Type B pancreatic cell (in vitro differentiated cells): ENCODE measurements at regions not wholly inside any gene's neighbourhood (a gene's known extent, or its start where the extent isn't known, plus 50 kb on each side); places are given as distances from the start of the nearest gene placed in this dataset.

Experiments
- DNase-seq: peaks from one replicate; pipeline ENCODE4 v3.0.0; 2021; ENCODE audit warnings: mixed read lengths; ENCODE audit not compliant: unreplicated experiment; ENCODE audit errors: extremely low spot score
- H3K27ac Mint-ChIP-seq: 2 replicates; pipeline ENCODE4 v1.8.0; 2021; ENCODE audit warnings: mild to moderate bottlenecking, mixed read lengths
- H3K27me3 Mint-ChIP-seq: 2 replicates; pipeline ENCODE4 v1.8.0; 2021; ENCODE audit warnings: mixed read lengths
- H3K36me3 Mint-ChIP-seq: 2 replicates; pipeline ENCODE4 v1.8.0; 2021; ENCODE audit warnings: mixed read lengths
- H3K4me1 Mint-ChIP-seq: one replicate; pipeline ENCODE4 v1.8.0; 2021; ENCODE audit warnings: mixed read lengths; ENCODE audit not compliant: unreplicated experiment
- H3K4me3 Mint-ChIP-seq: 2 replicates; pipeline ENCODE4 v1.8.0; 2021; ENCODE audit warnings: mild to moderate bottlenecking, mixed read lengths
- H3K9me3 Mint-ChIP-seq: 2 replicates; pipeline ENCODE4 v1.8.0; 2021; ENCODE audit warnings: mixed read lengths
- CTCF ChIP-seq: fragments of 200-600 bp; sonication (generic); conservative IDR thresholded peaks from 2 replicates; pipeline ENCODE4 v1.5.0; 2021; ENCODE audit warnings: antibody characterized with exemption, mild to moderate bottlenecking

DNA sequence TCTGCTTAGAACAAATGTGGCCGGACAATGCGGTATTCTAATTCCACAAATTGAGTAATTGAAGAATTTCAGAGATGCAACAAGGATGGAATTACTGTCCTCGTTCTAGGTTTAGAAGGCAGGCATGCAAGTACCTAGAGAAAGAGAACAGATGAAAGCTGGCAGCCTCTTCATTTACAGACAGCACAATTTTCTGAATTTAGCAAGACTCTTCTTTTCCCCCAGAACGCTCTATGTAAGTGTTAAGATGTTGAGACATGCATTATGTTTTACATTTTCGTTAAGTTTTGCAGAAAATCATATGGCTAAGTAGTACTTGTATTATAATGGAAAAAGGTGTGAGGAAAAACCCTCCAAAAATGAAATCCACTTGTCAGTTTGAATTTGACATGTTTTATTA lies 259.5 kb upstream of the ARRDC3 start:
- Mint-ChIP-seq H3K27me3 (peaks cover 6% of the 10 kb centered on the region), H3K27ac (no peak overlapping the region), H3K9me3 (no peaks in the 10 kb centered on the region), H3K36me3 (no peaks in the 10 kb centered on the region), H3K4me1 (no peaks in the 10 kb centered on the region), H3K4me3 (no peak overlapping the region)
- DNase-seq: no peak
- no peak for TF ChIP-seq CTCF

DNA sequence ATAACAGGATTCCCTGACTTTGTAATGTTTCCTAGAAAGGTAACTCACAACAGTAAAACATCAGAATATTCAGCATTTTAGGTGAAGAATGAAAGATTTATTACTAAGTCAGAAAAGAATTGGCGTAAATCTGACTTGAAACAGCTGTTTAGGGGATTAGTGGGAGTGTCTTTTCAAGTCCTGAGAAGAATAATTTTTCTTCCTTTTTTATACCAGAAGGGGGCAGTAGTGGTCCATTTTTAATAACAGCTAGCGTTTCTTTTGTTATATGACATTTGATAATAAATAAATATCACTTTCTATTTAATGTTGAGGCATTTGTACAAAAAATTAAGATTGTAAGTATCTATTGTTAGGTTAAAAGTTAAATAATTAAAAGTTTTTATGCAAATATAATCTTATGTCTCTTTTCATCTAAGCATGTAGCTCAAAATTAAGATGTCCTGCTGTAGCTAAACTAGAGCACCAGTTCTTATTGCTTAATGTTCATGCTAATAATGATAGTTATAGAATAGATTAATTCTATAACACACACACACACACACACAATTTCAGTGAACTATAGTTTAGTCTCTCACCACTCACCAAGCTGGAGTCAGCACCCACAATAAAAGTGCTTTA lies 258.7 kb upstream of the ARRDC3 start:
- no peaks in the 10 kb centered on the region for H3K36me3 Mint-ChIP-seq
- TF ChIP-seq CTCF: peak; percentile 89
- no peak overlapping the region for H3K27ac Mint-ChIP-seq
- DNase-seq: no peak
- H3K4me3 Mint-ChIP-seq: no peak overlapping the region
- no peaks in the 10 kb centered on the region for H3K9me3 Mint-ChIP-seq
- H3K27me3 Mint-ChIP-seq: peaks cover 6% of the 10 kb centered on the region
- no peaks in the 10 kb centered on the region for H3K4me1 Mint-ChIP-seq

- peaks cover 6% of the 10 kb centered on the region for H3K27me3 Mint-ChIP-seq
- DNase-seq: no peak
- H3K36me3 Mint-ChIP-seq: no peaks in the 10 kb centered on the region
- no peak for TF ChIP-seq CTCF
- H3K27ac Mint-ChIP-seq: no peak overlapping the region
- no peaks in the 10 kb centered on the region for H3K4me1 Mint-ChIP-seq
- no peak overlapping the region for H3K4me3 Mint-ChIP-seq
- no peaks in the 10 kb centered on the region for H3K9me3 Mint-ChIP-seq
These were observed 256.6 kb upstream of the ARRDC3 start for GRCh38 chr5:91639744-91640143.

DNA sequence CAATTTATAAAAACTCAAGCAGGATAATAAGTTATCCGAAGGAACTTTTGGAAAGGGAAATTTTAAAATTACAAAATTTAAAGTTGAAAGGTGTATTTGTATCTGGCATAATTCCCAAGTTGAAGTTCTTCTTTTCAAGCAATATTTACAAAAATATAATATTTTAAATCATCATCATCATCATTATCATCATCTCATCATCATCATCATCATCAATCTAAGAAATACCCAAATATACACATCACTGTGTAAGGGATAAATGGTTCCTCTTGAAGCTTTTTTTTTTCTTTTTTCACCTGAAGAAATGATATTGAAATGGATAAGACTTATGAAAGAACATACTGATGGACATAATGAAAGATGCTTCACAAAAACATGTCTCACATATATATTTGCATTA lies 254.9 kb upstream of the ARRDC3 start:
- H3K9me3 Mint-ChIP-seq: no peaks in the 10 kb centered on the region
- no peak for DNase-seq
- peaks cover 3% of the 10 kb centered on the region for H3K27me3 Mint-ChIP-seq
- H3K4me3 Mint-ChIP-seq: no peak overlapping the region
- no peaks in the 10 kb centered on the region for H3K36me3 Mint-ChIP-seq
- no peak for TF ChIP-seq CTCF
- no peak overlapping the region for H3K27ac Mint-ChIP-seq
- no peaks in the 10 kb centered on the region for H3K4me1 Mint-ChIP-seq

- Mint-ChIP-seq H3K27me3 (peaks cover 3% of the 10 kb centered on the region), H3K9me3 (no peaks in the 10 kb centered on the region), H3K4me1 (no peaks in the 10 kb centered on the region), H3K27ac (no peak overlapping the region), H3K36me3 (no peaks in the 10 kb centered on the region), H3K4me3 (no peak overlapping the region)
- peak; percentile 49 for TF ChIP-seq CTCF
- DNase-seq: no peak
These were observed 253.0 kb upstream of the ARRDC3 start for GRCh38 chr5:91635950-91636734.
